ENCODE measurements at regions not wholly inside any gene's neighbourhood (a gene's known extent, or its start where the extent isn't known, plus 50 kb on each side); places are given as distances from the start of the nearest gene placed in this dataset.

DNA sequence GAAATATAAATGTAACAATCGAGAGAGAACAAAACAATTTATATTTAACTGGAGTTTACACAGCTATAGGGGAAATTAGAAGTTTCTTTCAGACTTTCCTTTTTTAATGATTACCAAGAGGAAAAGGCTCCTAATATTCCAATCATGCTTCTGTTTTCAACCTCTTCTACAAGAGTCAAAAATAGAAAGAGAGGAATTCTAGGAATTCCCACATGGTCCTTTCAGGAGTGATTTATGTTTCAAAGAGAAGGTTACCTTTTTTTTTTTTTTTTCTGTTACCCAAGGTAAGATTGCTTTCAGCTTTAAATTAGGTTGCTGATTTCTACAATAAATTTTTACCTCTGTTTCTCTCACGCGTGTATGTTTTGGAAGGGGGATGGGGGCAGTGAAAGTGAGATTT is 355.3 kb upstream of the DCBLD2 start:
- no peak for TF ChIP-seq CTCF (IDR thresholded peaks at IDR 0.05; ENCODE audit: poor library complexity, severe bottlenecking)
- TF ChIP-seq SMC3 (conservative IDR thresholded peaks at IDR 0.05; ENCODE audit: poor library complexity), result no peak
- no peak for TF ChIP-seq TAF1 (IDR thresholded peaks at IDR 0.05; ENCODE audit: low read depth)
- no peak for TF ChIP-seq EZH2 (IDR thresholded peaks at IDR 0.05; ENCODE audit: borderline replicate concordance, insufficient read depth, low read length, poor library complexity, severe bottlenecking)
- TF ChIP-seq POLR2AphosphoS5 (IDR thresholded peaks at IDR 0.05), result no peak
- TF ChIP-seq EP300 (conservative IDR thresholded peaks at IDR 0.05; ENCODE audit: poor library complexity, severe bottlenecking), result no peak

Measured in neural cell (in vitro differentiated cells).